ENCODE measurements at regions not wholly inside any gene's neighbourhood (a gene's known extent, or its start where the extent isn't known, plus 50 kb on each side); places are given as distances from the start of the nearest gene placed in this dataset.

DNA sequence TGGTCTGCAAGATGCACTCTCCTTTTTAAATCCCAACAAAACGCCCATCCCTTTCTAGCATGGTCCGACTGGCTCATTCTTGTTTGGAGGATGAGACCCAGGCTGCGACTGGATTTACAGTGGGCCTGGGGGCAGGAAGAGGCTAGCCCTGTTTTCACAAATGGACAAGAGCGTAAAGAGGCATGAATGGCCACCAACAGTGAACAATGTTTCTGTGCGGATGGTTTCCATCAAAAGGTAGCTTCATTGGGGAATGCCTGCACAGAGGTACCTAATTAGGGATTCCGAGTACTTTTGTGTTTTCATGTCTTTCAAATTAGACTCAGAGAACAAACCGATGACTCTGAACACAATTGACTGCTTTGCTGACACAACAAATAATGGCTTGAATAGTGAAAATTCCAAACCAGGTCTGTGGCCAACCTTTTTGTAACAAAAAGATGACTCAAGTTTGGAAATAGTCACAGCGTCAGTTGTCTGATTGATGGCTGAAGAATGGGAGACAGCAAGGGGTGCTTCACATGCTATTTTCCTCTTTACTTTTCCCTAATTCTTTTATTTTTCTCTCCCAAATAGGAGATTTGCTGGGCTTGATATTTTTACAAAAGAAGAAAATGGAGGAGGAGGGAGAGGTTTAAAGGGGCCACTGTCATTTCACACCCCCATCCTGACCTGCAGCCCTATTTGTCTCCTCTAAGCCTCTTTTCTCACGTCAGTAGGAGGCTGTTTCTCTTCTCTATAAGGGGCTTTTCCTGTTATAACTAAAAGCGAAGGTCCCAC is 208.1 kb upstream of the S1PR3 start:
- TF ChIP-seq REST (IDR thresholded peaks at IDR 0.05; ENCODE audit: borderline replicate concordance in 1 of 2, low read depth in 1 of 2, low read length in 2 of 2) (no peak), MXD4 (CRISPR knock-in tag; IDR thresholded peaks at IDR 0.05) (no peak), SP2 (CRISPR knock-in tag; IDR thresholded peaks at IDR 0.05) (no peak), FOXA3 (CRISPR knock-in tag; IDR thresholded peaks at IDR 0.05) (no peak), ESRRA (CRISPR knock-in tag; IDR thresholded peaks at IDR 0.05; ENCODE audit: low read depth) (no peak), ZNF558 (CRISPR knock-in tag; IDR thresholded peaks at IDR 0.05; ENCODE audit: borderline replicate concordance) (no peak), SKIL (CRISPR knock-in tag; IDR thresholded peaks at IDR 0.05; ENCODE audit: borderline replicate concordance) (no peak), PHF20 (CRISPR knock-in tag; IDR thresholded peaks at IDR 0.05) (no peak), PRPF4 (IDR thresholded peaks at IDR 0.05; ENCODE audit: low read depth, low read length, poor library complexity, severe bottlenecking) (no peak), CCAR2 (optimal IDR thresholded peaks at IDR 0.05; ENCODE audit: low read depth, low read length) (no peak)
- TF ChIP-seq, protein P1, sequence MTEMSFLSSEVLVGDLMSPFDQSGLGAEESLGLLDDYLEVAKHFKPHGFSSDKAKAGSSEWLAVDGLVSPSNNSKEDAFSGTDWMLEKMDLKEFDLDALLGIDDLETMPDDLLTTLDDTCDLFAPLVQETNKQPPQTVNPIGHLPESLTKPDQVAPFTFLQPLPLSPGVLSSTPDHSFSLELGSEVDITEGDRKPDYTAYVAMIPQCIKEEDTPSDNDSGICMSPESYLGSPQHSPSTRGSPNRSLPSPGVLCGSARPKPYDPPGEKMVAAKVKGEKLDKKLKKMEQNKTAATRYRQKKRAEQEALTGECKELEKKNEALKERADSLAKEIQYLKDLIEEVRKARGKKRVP (CRISPR knock-in tag; IDR thresholded peaks at IDR 0.05): no peak
